HepG2 (cell line): ENCODE measurements at regions not wholly inside any gene's neighbourhood (a gene's known extent, or its start where the extent isn't known, plus 50 kb on each side); places are given as distances from the start of the nearest gene placed in this dataset.
A peak's percentile ranks its signal among the peaks of the same experiment; 100 is the strongest.

Experiments used
- ARID2 ChIP-seq: sonication (generic); formaldehyde crosslinking; IDR thresholded peaks from 2 replicates; pipeline ENCODE4 v1.8.1; 2022; ENCODE audit warnings: mild to moderate bottlenecking, missing genetic modification reagents, borderline replicate concordance
- ARID5B ChIP-seq: IDR thresholded peaks from 2 replicates; pipeline ENCODE4 v1.4.0; 2020; ENCODE audit warnings: mild to moderate bottlenecking, missing genetic modification reagents
- ARNT2 ChIP-seq: sonication (generic); formaldehyde crosslinking; IDR thresholded peaks from 2 replicates; pipeline ENCODE4 v1.8.0; 2022; ENCODE audit warnings: mild to moderate bottlenecking, low read depth, missing genetic modification reagents, moderate library complexity
- CREB1 ChIP-seq, 2 experiments: fragments of 450-650 bp in 1 of 2; IDR thresholded peaks; 2 replicates each; pipeline ENCODE4 v1.6.1; 2016 to 2017; ENCODE audit warnings: control low read depth in 1 of 2, mild to moderate bottlenecking in 1 of 2, missing compliant biosample characterization in 1 of 2, missing genetic modification characterization in 1 of 2
- EP300 ChIP-seq, 3 experiments: sonication (generic) in 1 of 3; formaldehyde crosslinking in 1 of 3; IDR thresholded peaks; 2 replicates each; pipeline versions ENCODE4 v1.5.1 to v1.6.1; 2011 to 2020; ENCODE audit warnings: low read depth in 2 of 3, low read length in 2 of 3, borderline replicate concordance in 1 of 3, improper control_type of control experiment in 1 of 3, mild to moderate bottlenecking in 1 of 3, missing genetic modification reagents in 1 of 3, moderate library complexity in 1 of 3
- FOXM1 ChIP-seq: sonication (generic); formaldehyde crosslinking; IDR thresholded peaks from 2 replicates; pipeline ENCODE4 v1.5.0; 2020; ENCODE audit warnings: missing genetic modification reagents
- GABPB1 ChIP-seq: IDR thresholded peaks from 2 replicates; pipeline ENCODE4 v1.6.1; 2016; ENCODE audit warnings: mild to moderate bottlenecking, missing genetic modification reagents, moderate library complexity, missing compliant biosample characterization
- HNF4A ChIP-seq: sonication (generic); formaldehyde crosslinking; IDR thresholded peaks from 2 replicates; pipeline ENCODE4 v1.4.0; 2020; ENCODE audit warnings: missing genetic modification reagents
- IKZF5 ChIP-seq: IDR thresholded peaks from 2 replicates; pipeline ENCODE4 v1.6.1; 2018; ENCODE audit warnings: missing genetic modification reagents, mild to moderate bottlenecking, missing compliant biosample characterization
- MIER2 ChIP-seq: IDR thresholded peaks from 2 replicates; pipeline ENCODE4 v1.6.1; 2016; ENCODE audit warnings: missing biosample characterization, missing genetic modification reagents
- REL ChIP-seq: sonication (generic); formaldehyde crosslinking; conservative IDR thresholded peaks from 2 replicates; pipeline ENCODE4 v1.8.0; 2022; ENCODE audit warnings: mild to moderate bottlenecking, missing genetic modification reagents, moderate library complexity
- TAF1 ChIP-seq: sonication (generic); formaldehyde crosslinking; IDR thresholded peaks from 2 replicates; pipeline ENCODE4 v1.4.0; 2020; ENCODE audit warnings: missing genetic modification reagents
- TBX3 ChIP-seq: fragments of 450-650 bp; IDR thresholded peaks from 2 replicates; pipeline ENCODE4 v1.6.1; 2017; ENCODE audit warnings: antibody characterized with exemption, mild to moderate bottlenecking, inconsistent platforms, borderline replicate concordance
- THAP7 ChIP-seq: sonication (generic); formaldehyde crosslinking; IDR thresholded peaks from 2 replicates; pipeline ENCODE4 v1.8.1; 2023; ENCODE audit warnings: mild to moderate bottlenecking, missing genetic modification reagents
- ZFYVE20 ChIP-seq: sonication (generic); formaldehyde crosslinking; IDR thresholded peaks from 2 replicates; pipeline ENCODE4 v1.8.0; 2023; ENCODE audit warnings: low read depth, mild to moderate bottlenecking, moderate library complexity, missing genetic modification reagents, borderline replicate concordance
- ZNF296 ChIP-seq: sonication (generic); formaldehyde crosslinking; conservative IDR thresholded peaks from 2 replicates; pipeline ENCODE4 v1.5.0; 2020; ENCODE audit warnings: mild to moderate bottlenecking, missing genetic modification reagents
- ZNF3 ChIP-seq: IDR thresholded peaks from 2 replicates; pipeline ENCODE4 v1.7.0; 2017; ENCODE audit warnings: inconsistent platforms
- ZNF546 ChIP-seq: sonication (generic); formaldehyde crosslinking; conservative IDR thresholded peaks from 2 replicates; pipeline ENCODE4 v1.8.1; 2023; ENCODE audit warnings: mild to moderate bottlenecking, missing genetic modification reagents
- ZNF776 ChIP-seq: sonication (generic); formaldehyde crosslinking; IDR thresholded peaks from 2 replicates; pipeline ENCODE4 v1.4.0; 2020; ENCODE audit warnings: mild to moderate bottlenecking, missing genetic modification reagents
- ZNF800 ChIP-seq: sonication (generic); formaldehyde crosslinking; IDR thresholded peaks from 2 replicates; pipeline ENCODE4 v1.4.0; 2020; ENCODE audit warnings: missing genetic modification reagents
- ZNF83 ChIP-seq: sonication (generic); formaldehyde crosslinking; IDR thresholded peaks from 2 replicates; pipeline ENCODE4 v1.4.0; 2020; ENCODE audit warnings: missing genetic modification reagents, mild to moderate bottlenecking, borderline replicate concordance

- TF ChIP-seq IKZF5 (CRISPR knock-in tag) (peak; percentile 91), ZNF800 (CRISPR knock-in tag) (0 out of 2 replicates have a peak, but pooled peaks have one; percentile 35), MIER2 (CRISPR knock-in tag) (0 out of 2 replicates have a peak, but pooled peaks have one; percentile 35), ZNF776 (CRISPR knock-in tag) (no peak), CREB1 (IDR thresholded peaks at IDR 0.05) (peak; percentile 56), CREB1 (CRISPR knock-in tag; IDR thresholded peaks at IDR 0.05) (peak; percentile 80), TAF1 (CRISPR knock-in tag) (no peak), ZNF296 (no peak), ZNF3 (no peak), TBX3 (peak; percentile 27; the same call in 1 of the 2 replicates), ZFYVE20 (no peak), ARID2 (no peak), HNF4A (CRISPR knock-in tag) (peak; percentile 77), GABPB1 (CRISPR knock-in tag) (peak; percentile 35; the same call in 1 of the 2 replicates), ARID5B (CRISPR knock-in tag) (peak; percentile 98), REL (CRISPR knock-in tag) (no peak), ZNF546 (no peak), THAP7 (no peak), FOXM1 (no peak), EP300 (IDR thresholded peaks at IDR 0.05; ENCODE audit: low read depth in 2 of 2, low read length in 2 of 2) (peak; percentile 76 to 97; a peak in 3 of 4 replicates), EP300 (CRISPR knock-in tag; IDR thresholded peaks at IDR 0.05; ENCODE audit: borderline replicate concordance) (peak; percentile 97), ZNF83 (CRISPR knock-in tag) (no peak), ARNT2 (CRISPR knock-in tag) (0 out of 2 replicates have a peak, but pooled peaks have one; percentile 30)
Measured at GRCh38 chr10:3889961-3890522, 105.0 kb upstream of the KLF6 start (continued).
